ENCODE measurements at regions not wholly inside any gene's neighbourhood (a gene's known extent, or its start where the extent isn't known, plus 50 kb on each side); places are given as distances from the start of the nearest gene placed in this dataset.

GRCh38 chr20:53660078-53660909 lies 66.7 kb upstream of the ZNF217 start:
- peaks cover 3 to 7% of the 10 kb centered on the region in 2 donors for H3K4me1 ChIP-seq
- intact Hi-C loops (cut with DNase I; ENCODE audit: low total_unique reads), result no loop called here
- DNase-seq (ENCODE audit: low spot score in 2 of 2), result no peak
- peak overlapping the region; percentile 80 to 90 for H3K27ac ChIP-seq
- H3K9me3 ChIP-seq, result no peaks in the 10 kb centered on the region
- H3K27me3 ChIP-seq, result no peaks in the 10 kb centered on the region
- peak overlapping the region; percentile 47 to 73 (median 55) for H3K4me3 ChIP-seq
- H3K36me3 ChIP-seq, result no peaks in the 10 kb centered on the region
- TF ChIP-seq POLR2AphosphoS5 (IDR thresholded peaks at IDR 0.05) (peak in 1 of 3 donors; percentile 28), POLR2A (IDR thresholded peaks at IDR 0.05) (no peak)
- TF ChIP-seq, protein P1, sequence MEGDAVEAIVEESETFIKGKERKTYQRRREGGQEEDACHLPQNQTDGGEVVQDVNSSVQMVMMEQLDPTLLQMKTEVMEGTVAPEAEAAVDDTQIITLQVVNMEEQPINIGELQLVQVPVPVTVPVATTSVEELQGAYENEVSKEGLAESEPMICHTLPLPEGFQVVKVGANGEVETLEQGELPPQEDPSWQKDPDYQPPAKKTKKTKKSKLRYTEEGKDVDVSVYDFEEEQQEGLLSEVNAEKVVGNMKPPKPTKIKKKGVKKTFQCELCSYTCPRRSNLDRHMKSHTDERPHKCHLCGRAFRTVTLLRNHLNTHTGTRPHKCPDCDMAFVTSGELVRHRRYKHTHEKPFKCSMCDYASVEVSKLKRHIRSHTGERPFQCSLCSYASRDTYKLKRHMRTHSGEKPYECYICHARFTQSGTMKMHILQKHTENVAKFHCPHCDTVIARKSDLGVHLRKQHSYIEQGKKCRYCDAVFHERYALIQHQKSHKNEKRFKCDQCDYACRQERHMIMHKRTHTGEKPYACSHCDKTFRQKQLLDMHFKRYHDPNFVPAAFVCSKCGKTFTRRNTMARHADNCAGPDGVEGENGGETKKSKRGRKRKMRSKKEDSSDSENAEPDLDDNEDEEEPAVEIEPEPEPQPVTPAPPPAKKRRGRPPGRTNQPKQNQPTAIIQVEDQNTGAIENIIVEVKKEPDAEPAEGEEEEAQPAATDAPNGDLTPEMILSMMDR (IDR thresholded peaks at IDR 0.05), result no peak

DNA sequence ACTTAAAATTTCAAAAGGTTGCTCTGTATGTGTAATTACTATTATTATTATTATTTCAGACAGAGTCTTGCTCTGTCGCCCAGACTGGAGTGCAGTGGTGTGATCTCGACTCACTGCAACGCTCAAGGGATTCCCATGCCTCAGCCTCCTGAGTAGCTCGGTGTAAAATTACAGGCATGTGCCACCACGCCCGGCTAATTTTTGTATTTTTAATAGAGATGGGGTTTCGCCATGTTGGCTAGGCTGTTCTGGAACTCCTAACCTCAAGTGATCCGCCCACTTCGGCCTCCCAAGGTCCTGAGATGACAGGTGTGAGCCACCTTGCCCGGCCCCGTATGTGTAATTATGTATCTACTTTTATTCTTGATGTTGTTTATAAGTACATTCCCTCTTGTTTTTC lies 65.3 kb upstream of the ZNF217 start:
- Histone ChIP-seq H3K4me3 (no peak overlapping the region), H3K27ac (peak overlapping the region in 1 of 2 donors; percentile 85), H3K27me3 (no peaks in the 10 kb centered on the region), H3K4me1 (peaks cover 3 to 7% of the 10 kb centered on the region in 2 donors), H3K9me3 (no peaks in the 10 kb centered on the region), H3K36me3 (no peaks in the 10 kb centered on the region)
- TF ChIP-seq, protein P1 (IDR thresholded peaks at IDR 0.05), result no peak
- no peak for DNase-seq (ENCODE audit: low spot score in 2 of 2)
- intact Hi-C loops (cut with DNase I; ENCODE audit: low total_unique reads), result no loop called here

DNA sequence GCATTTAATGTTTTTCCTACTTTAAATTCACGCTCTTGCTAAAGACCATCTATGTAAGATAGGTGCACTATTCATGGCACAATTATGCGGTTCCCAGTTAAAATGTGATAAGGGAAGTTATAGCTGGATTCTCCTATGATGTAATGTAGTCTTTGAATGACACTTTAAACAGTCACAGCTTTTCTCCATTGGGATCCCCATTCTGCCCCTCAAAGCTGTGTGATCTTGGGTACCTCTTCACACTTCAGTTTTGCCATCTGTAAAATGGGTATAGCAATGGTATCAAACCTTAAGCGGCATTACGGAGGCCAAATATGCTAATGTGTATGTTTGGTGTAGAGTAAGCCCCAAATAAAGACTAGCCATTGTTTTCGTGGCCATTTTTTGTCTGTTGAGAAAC lies 64.7 kb upstream of the ZNF217 start:
- no peak overlapping the region for H3K4me3 ChIP-seq
- H3K4me1 ChIP-seq, result peaks cover 3 to 7% of the 10 kb centered on the region in 2 donors
- H3K9me3 ChIP-seq, result no peaks in the 10 kb centered on the region
- intact Hi-C loops (cut with DNase I; ENCODE audit: low total_unique reads), result no loop called here
- H3K27ac ChIP-seq, result peak overlapping the region; percentile 60 to 85
- H3K36me3 ChIP-seq, result no peaks in the 10 kb centered on the region
- DNase-seq (ENCODE audit: low spot score in 2 of 2), result no peak
- TF ChIP-seq POLR2A (IDR thresholded peaks at IDR 0.05), result no peak
- TF ChIP-seq, protein P1 (IDR thresholded peaks at IDR 0.05), result no peak
- no peak for TF ChIP-seq POLR2AphosphoS5 (IDR thresholded peaks at IDR 0.05)
- H3K27me3 ChIP-seq, result no peaks in the 10 kb centered on the region

- intact Hi-C loops (cut with DNase I; ENCODE audit: low total_unique reads), result no loop called here
- H3K9me3 ChIP-seq, result no peaks in the 10 kb centered on the region
- peak overlapping the region; percentile 60 to 85 for H3K27ac ChIP-seq
- peaks cover 3 to 8% of the 10 kb centered on the region in 2 donors for H3K4me1 ChIP-seq
- H3K27me3 ChIP-seq, result no peaks in the 10 kb centered on the region
- TF ChIP-seq, protein P1 (IDR thresholded peaks at IDR 0.05), result no peak
- no peak for DNase-seq (ENCODE audit: low spot score in 2 of 2)
- no peaks in the 10 kb centered on the region for H3K36me3 ChIP-seq
- no peak overlapping the region for H3K4me3 ChIP-seq
Observed at GRCh38 chr20:53657732-53658131, 64.1 kb upstream of the ZNF217 start.

DNA sequence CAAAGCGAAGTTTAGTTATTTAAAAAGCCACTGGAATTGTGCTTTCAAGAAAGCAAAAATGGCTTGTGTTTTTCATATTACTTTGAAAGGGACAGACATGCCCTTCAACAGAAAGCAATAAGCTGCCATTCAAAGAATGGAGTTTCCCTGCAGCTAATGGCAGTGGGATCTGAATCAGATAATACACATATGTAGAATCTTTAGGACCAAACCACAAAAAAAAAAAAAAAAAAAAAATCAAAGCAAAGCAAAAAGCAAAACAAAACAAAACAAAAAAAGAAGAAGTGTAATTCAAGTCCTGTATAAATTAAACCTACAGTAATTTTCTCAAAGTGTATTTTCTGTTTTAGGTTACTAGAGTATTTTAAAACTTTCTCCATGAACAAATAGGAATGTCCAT lies 63.6 kb upstream of the ZNF217 start:
- Histone ChIP-seq H3K9me3 (no peaks in the 10 kb centered on the region), H3K4me1 (peaks cover 3 to 13% of the 10 kb centered on the region in 2 donors)
- intact Hi-C loops (cut with DNase I; ENCODE audit: low total_unique reads), result no loop called here

More for the DNA sequence above, 63.6 kb upstream of the ZNF217 start:
- Histone ChIP-seq H3K27me3 (no peaks in the 10 kb centered on the region), H3K36me3 (no peaks in the 10 kb centered on the region), H3K27ac (peak overlapping the region in 1 of 2 donors; percentile 85), H3K4me3 (no peak overlapping the region)
- no peak for DNase-seq (ENCODE audit: low spot score in 2 of 2)
- TF ChIP-seq POLR2A (IDR thresholded peaks at IDR 0.05) (no peak), POLR2AphosphoS5 (IDR thresholded peaks at IDR 0.05) (no peak)
- TF ChIP-seq, protein P1 (IDR thresholded peaks at IDR 0.05), result no peak

Measured in breast epithelium (tissue), 4 donors.